ENCODE measurements at regions not wholly inside any gene's neighbourhood (a gene's known extent, or its start where the extent isn't known, plus 50 kb on each side); places are given as distances from the start of the nearest gene placed in this dataset.
"Not testable (repeated sequence)": the region's sequence is repeated elsewhere in the genome, so short reads cannot be mapped to it uniquely, and the experiment has no call there.

GRCh38 chr7:39855325-39855674 is 94.8 kb upstream of the CDK13 start:
- no peaks in the 10 kb centered on the region for H3K9me3 ChIP-seq (ENCODE audit: insufficient read depth, low read depth, low read length)
- H3K4me3 ChIP-seq (ENCODE audit: low read length): peak overlapping the region; percentile 26; the same call in 1 of the 2 replicates
- no peak overlapping the region for H3K27ac ChIP-seq (ENCODE audit: low read depth, low read length)
- H3K27me3 ChIP-seq (ENCODE audit: insufficient read depth, low read length): peaks cover 24% of the 10 kb centered on the region
- no peak overlapping the region for H3K9ac ChIP-seq (ENCODE audit: low read depth, low read length)
- no peaks in the 10 kb centered on the region for H3K4me1 ChIP-seq (ENCODE audit: insufficient read depth, low read length)
- 100% methylated on average over 1 of the region's 1 CpG for WGBS
- H3K36me3 ChIP-seq (ENCODE audit: insufficient read depth, low read length): no peaks in the 10 kb centered on the region

GRCh38 chr7:39863675-39864322 is 86.3 kb upstream of the CDK13 start:
- 92% methylated on average over 2 of the region's 3 CpGs for WGBS
- H3K27ac ChIP-seq (ENCODE audit: low read depth, low read length); H3K36me3 ChIP-seq (ENCODE audit: insufficient read depth, low read length); H3K27me3 ChIP-seq (ENCODE audit: insufficient read depth, low read length); H3K4me3 ChIP-seq (ENCODE audit: low read length); H3K9ac ChIP-seq (ENCODE audit: low read depth, low read length); H3K4me1 ChIP-seq (ENCODE audit: insufficient read depth, low read length); H3K9me3 ChIP-seq (ENCODE audit: insufficient read depth, low read depth, low read length): not testable (repeated sequence)

GRCh38 chr7:39869888-39870522 is 80.1 kb upstream of the CDK13 start:
- not testable (repeated sequence) for H3K9ac ChIP-seq (ENCODE audit: low read depth, low read length); H3K27me3 ChIP-seq (ENCODE audit: insufficient read depth, low read length)
- WGBS: 91% methylated on average over 4 of the region's 5 CpGs

GRCh38 chr7:39871610-39872009 is 78.4 kb upstream of the CDK13 start:
- not testable (repeated sequence) for H3K9me3 ChIP-seq (ENCODE audit: insufficient read depth, low read depth, low read length); H3K4me3 ChIP-seq (ENCODE audit: low read length); H3K27ac ChIP-seq (ENCODE audit: low read depth, low read length); H3K9ac ChIP-seq (ENCODE audit: low read depth, low read length); H3K27me3 ChIP-seq (ENCODE audit: insufficient read depth, low read length); H3K36me3 ChIP-seq (ENCODE audit: insufficient read depth, low read length); H3K4me1 ChIP-seq (ENCODE audit: insufficient read depth, low read length)
- WGBS: 90% methylated on average over 3 of the region's 4 CpGs

More at GRCh38 chr7:39869888-39870522, 80.1 kb upstream of the CDK13 start:
- H3K27ac ChIP-seq (ENCODE audit: low read depth, low read length); H3K36me3 ChIP-seq (ENCODE audit: insufficient read depth, low read length); H3K4me3 ChIP-seq (ENCODE audit: low read length); H3K9me3 ChIP-seq (ENCODE audit: insufficient read depth, low read depth, low read length); H3K4me1 ChIP-seq (ENCODE audit: insufficient read depth, low read length): not testable (repeated sequence)

GRCh38 chr7:39880556-39880955 is 69.5 kb upstream of the CDK13 start:
- Histone ChIP-seq H3K4me1 (ENCODE audit: insufficient read depth, low read length) (no peaks in the 10 kb centered on the region), H3K9me3 (ENCODE audit: insufficient read depth, low read depth, low read length) (peaks cover 23% of the 10 kb centered on the region), H3K27ac (ENCODE audit: low read depth, low read length) (no peak overlapping the region), H3K4me3 (ENCODE audit: low read length) (no peak overlapping the region), H3K9ac (ENCODE audit: low read depth, low read length) (no peak overlapping the region), H3K27me3 (ENCODE audit: insufficient read depth, low read length) (no peaks in the 10 kb centered on the region), H3K36me3 (ENCODE audit: insufficient read depth, low read length) (no peaks in the 10 kb centered on the region)
- 80% methylated on average over 1 of the region's 1 CpG for WGBS

DNA sequence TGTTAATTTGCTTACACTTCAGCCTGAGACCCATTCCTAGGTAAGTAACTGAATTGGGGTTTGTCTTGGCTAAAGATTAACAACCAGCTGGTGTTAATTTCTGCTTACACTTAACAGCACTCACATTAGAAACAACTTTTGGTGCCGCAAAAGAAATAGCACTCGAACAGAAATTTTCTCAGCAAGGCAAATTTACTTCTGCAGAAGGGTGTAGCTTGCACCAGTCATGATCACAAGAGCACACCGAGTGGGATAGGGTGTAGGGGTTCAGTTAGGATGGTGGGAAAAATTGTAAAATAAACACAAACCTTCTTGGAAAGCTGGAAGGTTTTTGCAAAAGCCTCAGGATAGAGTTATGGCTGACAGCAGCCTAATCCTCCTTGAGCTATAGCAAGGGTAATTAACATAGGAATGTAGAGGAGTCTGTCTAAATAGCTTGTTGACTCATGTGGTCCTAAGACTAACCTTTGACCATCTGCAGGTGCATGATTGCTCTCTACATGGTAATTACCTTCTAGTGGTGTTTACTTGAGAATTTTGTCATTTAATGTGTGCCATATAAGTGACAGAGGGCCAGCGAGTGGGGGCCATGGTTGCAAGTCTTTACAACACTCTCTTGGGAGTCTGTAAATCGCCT is 67.8 kb upstream of the CDK13 start:
- Histone ChIP-seq H3K4me3 (ENCODE audit: low read length) (no peak overlapping the region), H3K4me1 (ENCODE audit: insufficient read depth, low read length) (no peaks in the 10 kb centered on the region), H3K9me3 (ENCODE audit: insufficient read depth, low read depth, low read length) (peaks cover 23% of the 10 kb centered on the region), H3K9ac (ENCODE audit: low read depth, low read length) (no peak overlapping the region), H3K36me3 (ENCODE audit: insufficient read depth, low read length) (no peaks in the 10 kb centered on the region), H3K27me3 (ENCODE audit: insufficient read depth, low read length) (no peaks in the 10 kb centered on the region), H3K27ac (ENCODE audit: low read depth, low read length) (no peak overlapping the region)
- WGBS: 93% methylated on average over 5 of the region's 5 CpGs

GRCh38 chr7:39883812-39884390 is 66.2 kb upstream of the CDK13 start:
- Histone ChIP-seq H3K27me3 (ENCODE audit: insufficient read depth, low read length) (no peaks in the 10 kb centered on the region), H3K9me3 (ENCODE audit: insufficient read depth, low read depth, low read length) (peaks cover 23% of the 10 kb centered on the region), H3K9ac (ENCODE audit: low read depth, low read length) (no peak overlapping the region), H3K4me1 (ENCODE audit: insufficient read depth, low read length) (no peaks in the 10 kb centered on the region), H3K36me3 (ENCODE audit: insufficient read depth, low read length) (no peaks in the 10 kb centered on the region), H3K27ac (ENCODE audit: low read depth, low read length) (no peak overlapping the region), H3K4me3 (ENCODE audit: low read length) (no peak overlapping the region)
- 95% methylated on average over 4 of the region's 4 CpGs for WGBS

DNA sequence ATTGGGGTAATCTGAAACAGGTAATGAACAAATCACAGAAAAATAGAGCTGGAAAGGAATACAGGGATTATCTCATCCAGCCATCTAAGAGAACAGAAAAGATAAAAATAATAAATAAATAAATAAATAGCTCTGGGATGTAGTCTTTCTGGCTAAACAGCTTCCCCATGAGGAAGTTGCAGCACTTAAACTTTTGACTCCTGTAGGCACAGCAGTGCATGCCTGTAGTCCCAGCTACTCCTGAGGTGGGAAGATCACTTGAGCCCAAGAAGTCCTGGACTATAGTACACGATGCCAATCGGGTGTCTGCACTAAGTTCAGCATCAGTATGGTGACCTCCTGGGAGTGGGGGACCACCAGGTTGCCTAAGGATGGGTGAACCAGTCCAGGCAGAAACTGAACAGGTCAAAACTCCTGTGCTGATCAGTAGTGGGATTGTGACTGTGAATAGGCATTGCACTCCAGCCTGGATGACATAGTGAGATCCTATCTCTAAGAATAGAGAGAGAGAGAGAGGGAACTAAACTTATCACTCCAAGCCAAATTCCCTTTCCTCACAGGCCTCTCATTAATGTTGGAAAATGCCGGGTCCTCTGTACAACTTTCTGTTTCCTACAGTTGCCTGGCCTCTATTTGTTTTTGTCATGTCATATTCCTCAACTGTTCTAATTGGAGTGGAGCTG is 61.7 kb upstream of the CDK13 start:
- Histone ChIP-seq H3K9ac (ENCODE audit: low read depth, low read length) (no peak overlapping the region), H3K27ac (ENCODE audit: low read depth, low read length) (no peak overlapping the region), H3K9me3 (ENCODE audit: insufficient read depth, low read depth, low read length) (no peaks in the 10 kb centered on the region), H3K27me3 (ENCODE audit: insufficient read depth, low read length) (no peaks in the 10 kb centered on the region), H3K4me3 (ENCODE audit: low read length) (no peak overlapping the region), H3K36me3 (ENCODE audit: insufficient read depth, low read length) (no peaks in the 10 kb centered on the region), H3K4me1 (ENCODE audit: insufficient read depth, low read length) (no peaks in the 10 kb centered on the region)
- WGBS: 88% methylated on average over 3 of the region's 3 CpGs

DNA sequence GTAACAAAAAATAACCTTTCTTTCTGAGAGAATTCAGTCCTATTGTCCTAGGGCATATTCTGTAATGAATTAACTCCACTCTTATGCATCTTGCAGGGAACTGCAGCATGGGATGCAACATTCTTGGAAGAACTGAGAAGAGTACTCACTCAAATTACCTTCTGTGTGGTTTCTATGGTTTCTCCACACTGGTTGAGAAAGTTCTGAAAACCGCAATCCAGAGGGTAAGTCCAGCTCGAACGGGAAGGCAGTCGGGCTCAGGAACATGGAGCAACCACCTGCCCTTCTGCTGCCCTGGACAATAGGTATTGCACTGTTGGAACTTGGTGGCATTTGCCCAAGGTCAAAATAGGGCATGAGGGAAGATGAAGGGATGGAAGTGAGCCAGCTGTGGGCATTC is 59.6 kb upstream of the CDK13 start:
- Histone ChIP-seq H3K27me3 (ENCODE audit: insufficient read depth, low read length) (no peaks in the 10 kb centered on the region), H3K36me3 (ENCODE audit: insufficient read depth, low read length) (no peaks in the 10 kb centered on the region), H3K4me3 (ENCODE audit: low read length) (no peak overlapping the region), H3K9me3 (ENCODE audit: insufficient read depth, low read depth, low read length) (no peaks in the 10 kb centered on the region), H3K4me1 (ENCODE audit: insufficient read depth, low read length) (no peaks in the 10 kb centered on the region), H3K9ac (ENCODE audit: low read depth, low read length) (no peak overlapping the region), H3K27ac (ENCODE audit: low read depth, low read length) (no peak overlapping the region)
- 96% methylated on average over 4 of the region's 4 CpGs for WGBS

DNA sequence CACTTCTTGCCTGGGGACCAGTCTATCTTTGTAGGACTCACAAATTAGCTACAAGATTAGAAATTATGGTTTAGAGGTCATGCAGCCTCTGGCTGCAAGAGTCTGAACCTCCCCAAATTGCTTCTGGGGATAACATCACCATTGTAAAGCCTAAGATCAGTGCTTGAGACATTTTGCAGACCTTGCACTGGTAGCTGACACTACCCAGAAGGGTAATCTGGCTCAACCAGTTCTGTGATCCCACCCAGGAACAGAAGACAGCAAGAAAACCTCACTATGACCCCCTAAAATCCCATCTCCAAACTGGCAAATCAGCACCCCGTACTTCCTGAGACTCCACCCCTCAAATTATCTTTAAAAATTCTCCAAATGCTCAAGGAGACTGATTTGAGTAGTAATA is 58.2 kb upstream of the CDK13 start:
- no peak overlapping the region for H3K27ac ChIP-seq (ENCODE audit: low read depth, low read length)
- WGBS: 92% methylated on average over 1 of the region's 1 CpG
- no peaks in the 10 kb centered on the region for H3K9me3 ChIP-seq (ENCODE audit: insufficient read depth, low read depth, low read length)
- no peaks in the 10 kb centered on the region for H3K36me3 ChIP-seq (ENCODE audit: insufficient read depth, low read length)
- H3K4me3 ChIP-seq (ENCODE audit: low read length): no peak overlapping the region
- no peaks in the 10 kb centered on the region for H3K4me1 ChIP-seq (ENCODE audit: insufficient read depth, low read length)
- no peaks in the 10 kb centered on the region for H3K27me3 ChIP-seq (ENCODE audit: insufficient read depth, low read length)
- H3K9ac ChIP-seq (ENCODE audit: low read depth, low read length): no peak overlapping the region

GRCh38 chr7:39892361-39892760 is 57.7 kb upstream of the CDK13 start:
- H3K4me3 ChIP-seq (ENCODE audit: low read length): no peak overlapping the region
- no peaks in the 10 kb centered on the region for H3K4me1 ChIP-seq (ENCODE audit: insufficient read depth, low read length)
- H3K27me3 ChIP-seq (ENCODE audit: insufficient read depth, low read length): no peaks in the 10 kb centered on the region
- no peak overlapping the region for H3K27ac ChIP-seq (ENCODE audit: low read depth, low read length)
- no peak overlapping the region for H3K9ac ChIP-seq (ENCODE audit: low read depth, low read length)
- H3K36me3 ChIP-seq (ENCODE audit: insufficient read depth, low read length): no peaks in the 10 kb centered on the region
- no peaks in the 10 kb centered on the region for H3K9me3 ChIP-seq (ENCODE audit: insufficient read depth, low read depth, low read length)
- WGBS: 98% methylated on average over 1 of the region's 1 CpG

All from HUES64 (cell line).